ENCODE measurements at regions not wholly inside any gene's neighbourhood (a gene's known extent, or its start where the extent isn't known, plus 50 kb on each side); places are given as distances from the start of the nearest gene placed in this dataset.

DNA sequence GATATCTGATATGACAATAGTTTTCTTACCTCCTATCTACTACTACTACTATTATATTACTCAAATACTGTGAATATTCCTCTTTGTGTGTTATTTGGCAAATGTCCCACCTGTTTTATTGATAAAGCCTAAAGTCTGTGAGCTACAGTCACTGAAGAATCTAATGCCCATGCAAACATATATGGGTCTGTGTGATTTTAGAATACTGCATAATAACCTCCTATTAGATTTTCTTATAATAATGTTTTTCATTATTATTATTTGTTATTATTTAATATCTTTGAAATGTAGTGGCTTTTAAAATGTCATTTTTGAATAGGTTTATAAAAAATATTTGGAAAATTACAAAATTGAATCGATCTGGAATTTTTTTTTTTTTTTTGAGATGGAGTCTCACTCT, 1330.8 kb upstream of the MIR17HG start:
- TF ChIP-seq, protein P1, sequence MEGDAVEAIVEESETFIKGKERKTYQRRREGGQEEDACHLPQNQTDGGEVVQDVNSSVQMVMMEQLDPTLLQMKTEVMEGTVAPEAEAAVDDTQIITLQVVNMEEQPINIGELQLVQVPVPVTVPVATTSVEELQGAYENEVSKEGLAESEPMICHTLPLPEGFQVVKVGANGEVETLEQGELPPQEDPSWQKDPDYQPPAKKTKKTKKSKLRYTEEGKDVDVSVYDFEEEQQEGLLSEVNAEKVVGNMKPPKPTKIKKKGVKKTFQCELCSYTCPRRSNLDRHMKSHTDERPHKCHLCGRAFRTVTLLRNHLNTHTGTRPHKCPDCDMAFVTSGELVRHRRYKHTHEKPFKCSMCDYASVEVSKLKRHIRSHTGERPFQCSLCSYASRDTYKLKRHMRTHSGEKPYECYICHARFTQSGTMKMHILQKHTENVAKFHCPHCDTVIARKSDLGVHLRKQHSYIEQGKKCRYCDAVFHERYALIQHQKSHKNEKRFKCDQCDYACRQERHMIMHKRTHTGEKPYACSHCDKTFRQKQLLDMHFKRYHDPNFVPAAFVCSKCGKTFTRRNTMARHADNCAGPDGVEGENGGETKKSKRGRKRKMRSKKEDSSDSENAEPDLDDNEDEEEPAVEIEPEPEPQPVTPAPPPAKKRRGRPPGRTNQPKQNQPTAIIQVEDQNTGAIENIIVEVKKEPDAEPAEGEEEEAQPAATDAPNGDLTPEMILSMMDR (IDR thresholded peaks at IDR 0.05): no peak
- no peak for TF ChIP-seq POLR2A (IDR thresholded peaks at IDR 0.05)

Data from esophagus squamous epithelium (tissue), 4 donors.